ENCODE measurements at regions not wholly inside any gene's neighbourhood (a gene's known extent, or its start where the extent isn't known, plus 50 kb on each side); places are given as distances from the start of the nearest gene placed in this dataset.
"Not testable (repeated sequence)": the region's sequence is repeated elsewhere in the genome, so short reads cannot be mapped to it uniquely, and the experiment has no call there.

DNA sequence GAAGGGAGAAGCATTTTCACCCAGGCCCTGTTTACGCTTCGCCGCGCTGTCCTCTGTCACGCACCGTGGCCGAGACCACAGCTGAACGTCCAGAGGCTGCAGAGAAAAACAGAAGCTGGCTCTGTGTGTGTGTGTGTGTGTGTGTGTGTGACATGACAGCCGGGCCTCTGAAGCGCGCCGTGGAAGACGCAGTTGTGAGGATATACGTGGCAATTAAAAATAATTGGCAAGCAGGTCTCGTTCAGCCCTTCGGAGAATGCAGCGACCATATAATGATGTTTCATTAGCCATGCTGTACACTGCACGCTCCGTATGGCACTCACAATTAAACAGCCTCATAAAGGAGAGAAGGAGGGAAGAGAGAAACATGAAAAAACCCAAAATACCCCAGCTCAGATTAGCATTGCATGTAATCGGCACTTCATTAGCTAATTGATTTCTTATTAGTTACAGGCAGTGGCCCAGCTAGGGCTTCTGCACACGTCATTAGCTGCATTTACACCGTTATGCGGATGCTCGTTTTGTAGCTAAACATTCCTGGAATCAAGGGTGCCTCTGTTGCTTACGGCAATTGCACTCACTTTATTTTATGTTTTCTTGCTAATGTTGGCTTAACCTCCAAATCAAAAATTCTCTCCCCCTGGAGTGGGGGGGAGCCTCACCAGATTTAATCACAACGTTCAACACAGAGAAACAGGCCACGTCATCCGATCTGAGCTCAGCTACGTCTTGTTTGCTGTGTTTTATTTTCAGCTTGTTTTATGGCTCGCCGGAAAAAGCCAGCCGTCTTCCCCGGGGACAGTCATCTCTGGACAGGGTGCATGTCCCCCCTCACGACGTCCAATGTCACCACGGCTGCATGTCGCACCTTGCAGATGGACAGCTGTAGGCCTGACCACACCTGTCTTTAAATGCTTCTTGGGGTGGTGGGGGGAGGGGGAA, 74.6 kb upstream of the SHOX start:
- no peak for DNase-seq

DNA sequence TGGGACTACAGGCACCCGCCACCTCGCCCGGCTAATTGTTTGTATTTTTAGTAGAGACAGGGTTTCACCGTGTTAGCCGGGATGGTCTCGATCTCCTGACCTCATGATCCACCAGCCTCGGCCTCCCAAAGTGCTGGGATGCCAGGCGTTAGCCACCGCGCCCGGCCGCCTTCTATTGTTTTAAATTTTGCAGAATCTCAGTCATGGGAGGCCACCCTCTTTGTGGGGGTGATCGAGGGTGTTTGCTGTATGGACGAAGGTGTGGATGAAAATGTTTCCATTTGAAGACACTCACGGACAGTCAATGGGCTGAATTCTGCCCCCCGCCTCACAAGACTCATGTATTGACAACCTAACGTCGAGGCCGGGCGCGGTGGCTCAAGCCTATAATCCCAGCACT, 73.0 kb upstream of the SHOX start:
- not testable (repeated sequence) for DNase-seq

DNA sequence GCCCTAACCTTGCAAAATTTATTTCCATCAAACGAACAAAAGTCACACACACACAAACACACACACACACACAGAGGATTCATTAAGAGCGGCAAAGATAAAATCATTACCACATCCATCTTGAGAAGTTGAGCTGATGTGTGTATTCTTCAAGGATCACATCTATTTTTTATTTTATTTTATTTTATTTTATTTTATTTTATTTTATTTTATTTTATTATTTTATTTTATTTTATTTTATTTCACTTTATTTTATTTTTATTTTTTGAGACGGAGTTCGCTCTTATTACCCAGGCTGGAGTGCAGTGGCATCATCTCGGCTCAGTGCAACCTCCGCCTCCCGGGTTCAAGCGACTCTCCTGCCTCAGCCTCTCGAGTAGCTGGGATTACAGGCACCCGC, 71.3 kb upstream of the SHOX start:
- not testable (repeated sequence) for DNase-seq

DNA sequence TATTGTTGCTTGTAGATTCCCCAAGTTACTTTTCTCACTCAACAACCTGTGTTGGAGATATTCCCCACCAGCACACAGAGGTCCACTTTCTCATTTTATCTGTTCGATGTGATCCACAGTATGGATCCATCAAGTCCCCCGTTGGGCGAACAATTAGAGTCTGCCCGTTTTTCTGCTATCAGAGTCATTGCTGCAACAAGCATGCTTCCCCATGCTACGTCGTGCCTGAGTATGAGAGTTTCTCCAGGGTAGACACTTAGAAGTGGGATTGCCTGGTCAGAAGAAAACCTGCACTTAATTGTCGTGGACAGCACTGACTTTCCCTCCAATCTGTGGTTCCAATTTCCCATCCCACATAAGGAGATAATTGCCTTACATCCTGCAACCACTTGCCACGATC, 62.7 kb upstream of the SHOX start:
- no peak for DNase-seq

DNA sequence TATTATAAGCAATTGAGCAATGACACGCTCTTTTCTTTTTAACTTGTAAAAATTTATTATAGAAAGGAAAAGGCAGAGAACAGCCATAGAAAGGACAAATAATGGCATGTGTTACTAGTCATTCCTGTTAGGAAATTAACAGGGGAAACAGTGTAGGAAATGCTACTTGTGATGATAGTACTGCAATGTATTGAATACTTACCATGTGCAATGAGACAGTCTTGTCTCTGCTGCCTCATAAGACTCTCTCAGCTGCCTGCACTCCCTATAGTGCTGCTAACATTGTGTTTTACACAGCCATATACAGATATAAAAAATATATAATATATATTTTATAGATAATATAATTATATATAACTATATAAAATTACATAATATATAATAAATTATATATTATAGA, 62.3 kb upstream of the SHOX start:
- peak; percentile 3 for DNase-seq

DNA sequence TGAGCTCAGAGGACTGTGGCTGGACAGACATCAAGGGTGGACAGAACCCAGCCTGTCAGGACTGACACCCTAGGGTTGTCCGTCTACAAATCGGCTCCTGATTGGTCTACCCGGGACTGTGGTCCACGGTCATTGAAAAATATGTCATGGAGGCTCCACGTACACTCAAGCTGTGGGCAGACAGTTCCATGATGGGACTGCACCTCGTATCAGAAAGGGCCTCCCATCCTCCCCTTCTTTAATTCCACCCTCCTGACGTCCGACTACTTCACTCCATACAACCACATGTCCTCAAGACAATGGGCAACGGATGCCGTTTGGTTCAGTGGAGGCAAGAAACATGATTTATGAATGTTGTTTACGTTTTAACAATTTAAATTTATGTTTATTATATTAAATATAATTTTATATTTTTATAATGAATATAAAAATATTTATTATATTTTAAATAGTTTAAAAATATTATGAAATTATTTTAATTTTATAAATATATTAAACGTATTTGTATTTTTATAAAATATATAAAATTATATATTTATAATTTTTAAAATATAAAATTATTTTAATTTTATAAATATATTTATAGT, 58.0 kb upstream of the SHOX start:
- peak; percentile 43 for DNase-seq

DNA sequence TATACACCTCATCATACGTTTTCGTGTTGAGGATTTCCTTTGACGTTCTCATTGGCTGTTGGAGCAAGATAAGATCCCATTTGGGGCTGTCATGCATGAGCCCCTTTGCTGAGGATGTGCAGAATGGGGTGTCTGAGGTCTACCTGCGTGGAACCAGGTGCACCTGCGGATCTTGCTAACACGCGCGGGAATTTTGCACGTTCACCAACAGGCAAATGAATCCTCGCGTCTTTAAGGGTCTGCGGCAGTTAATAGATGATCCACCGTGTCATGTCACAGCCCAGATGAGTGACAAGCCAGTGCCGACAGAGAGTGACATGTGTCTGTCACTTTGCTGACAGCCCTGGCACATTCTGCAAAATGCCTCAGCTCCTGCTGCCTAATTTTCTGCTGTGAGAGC, 56.3 kb upstream of the SHOX start:
- peak; percentile 5 for DNase-seq

DNA sequence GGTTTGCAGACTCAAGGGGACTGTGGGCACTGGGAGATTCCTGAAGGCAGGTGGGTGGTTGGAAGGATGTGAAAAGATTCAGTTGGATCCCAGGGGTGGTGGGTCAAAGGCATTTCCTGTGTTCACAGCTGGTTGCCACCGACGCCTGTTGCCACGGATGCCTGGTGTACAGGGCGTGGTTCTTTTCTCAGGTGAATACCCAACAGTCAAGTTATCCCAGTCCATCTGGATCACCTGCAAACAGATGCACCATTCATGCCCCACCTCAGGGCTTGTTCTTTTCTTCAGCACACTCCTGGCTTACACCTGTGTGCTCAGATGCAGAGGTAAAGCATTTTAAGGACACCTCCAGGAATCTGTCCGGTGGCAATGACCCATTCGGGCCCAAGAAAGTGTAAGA, 55.8 kb upstream of the SHOX start:
- DNase-seq: no peak

DNA sequence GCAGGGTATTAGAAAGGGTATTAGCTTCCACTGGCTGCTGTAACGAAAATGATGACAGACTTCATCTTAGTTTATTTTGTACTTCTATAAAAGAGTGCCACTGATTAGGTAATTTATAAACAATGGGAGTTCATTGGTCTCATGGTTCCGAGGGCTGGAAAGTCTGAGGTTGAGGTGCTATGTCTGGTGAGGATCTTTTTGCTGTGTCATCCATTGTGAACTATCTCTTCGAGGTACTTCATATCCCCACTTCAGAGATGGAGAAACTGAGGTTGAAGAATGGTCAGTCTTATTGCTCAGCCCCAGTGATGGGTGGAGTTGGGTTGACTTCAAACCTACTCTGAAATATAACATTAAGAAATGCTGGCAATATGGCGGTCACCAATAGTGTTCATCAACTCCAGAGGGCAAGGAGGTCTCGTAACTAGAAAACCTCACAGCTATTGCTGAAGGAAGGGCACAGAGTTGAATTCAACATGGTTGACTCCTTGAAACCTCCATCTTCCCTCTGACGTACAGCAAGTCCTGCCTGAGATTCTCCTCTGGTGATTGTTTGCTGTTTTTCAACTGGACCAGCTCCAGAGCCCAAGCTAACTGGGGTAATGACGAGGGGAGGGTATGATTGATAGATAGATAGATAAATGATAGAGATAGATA, 53.6 kb upstream of the SHOX start:
- no peak for DNase-seq

DNA sequence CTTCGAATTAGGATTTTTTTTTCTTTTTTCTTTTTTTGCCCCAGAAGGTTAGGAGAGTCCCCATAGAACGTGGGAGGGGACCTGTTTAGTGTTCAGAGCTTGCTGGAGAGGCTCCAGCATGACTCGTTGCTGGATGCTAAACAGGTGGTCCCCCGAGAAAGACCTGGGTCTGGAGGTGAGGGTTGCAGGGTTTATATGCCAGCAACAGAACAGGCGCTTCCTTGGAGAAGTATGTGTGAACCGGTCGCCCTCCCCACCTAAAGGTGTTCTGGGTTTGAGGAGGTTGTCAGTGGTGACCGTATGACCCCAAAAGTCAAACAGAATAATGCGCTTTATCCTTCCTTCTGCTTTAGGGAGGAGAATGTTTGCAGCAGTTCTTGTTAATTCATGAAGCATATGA, 52.1 kb upstream of the SHOX start:
- no peak for DNase-seq

DNA sequence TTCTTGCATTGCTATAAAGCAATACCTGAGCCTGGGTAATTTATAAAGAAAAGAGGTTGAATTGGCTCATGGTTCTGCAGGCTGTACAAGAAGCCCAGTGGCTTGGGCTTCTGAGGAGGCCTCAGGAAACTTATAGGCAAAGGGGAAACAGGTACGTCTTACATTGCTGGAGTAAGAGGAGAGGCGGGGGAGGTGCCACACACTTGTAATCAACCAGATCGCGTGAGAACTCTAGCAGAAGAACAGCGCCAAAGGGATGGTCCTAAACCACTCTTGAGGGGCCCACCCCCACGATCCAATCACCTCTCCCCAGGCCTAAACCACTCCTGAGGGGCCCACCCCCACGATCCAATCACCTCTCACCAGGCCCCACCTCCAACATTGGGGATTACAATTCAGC, 50.6 kb upstream of the SHOX start:
- no peak for DNase-seq

All from NCI-H69 (cell line).